ENCODE measurements at regions not wholly inside any gene's neighbourhood (a gene's known extent, or its start where the extent isn't known, plus 50 kb on each side); places are given as distances from the start of the nearest gene placed in this dataset.

GRCh38 chr12:60822580-60822979 is 1226.8 kb downstream of the SLC16A7 start:
- 70 to 71% methylated on average over 4 of the region's 4 CpGs for WGBS, 2 donors

GRCh38 chr12:60830381-60830780 is 1234.6 kb downstream of the SLC16A7 start:
- H3K27ac ChIP-seq, result no peak overlapping the region
- no peaks in the 10 kb centered on the region for H3K9me3 ChIP-seq
- no peak overlapping the region for H3K4me3 ChIP-seq
- H3K36me3 ChIP-seq, result no peaks in the 10 kb centered on the region
- TF ChIP-seq POLR2AphosphoS5 (IDR thresholded peaks at IDR 0.05) (no peak), POLR2A (IDR thresholded peaks at IDR 0.05) (no peak), EP300 (IDR thresholded peaks at IDR 0.05) (no peak)
- TF ChIP-seq, protein P1, sequence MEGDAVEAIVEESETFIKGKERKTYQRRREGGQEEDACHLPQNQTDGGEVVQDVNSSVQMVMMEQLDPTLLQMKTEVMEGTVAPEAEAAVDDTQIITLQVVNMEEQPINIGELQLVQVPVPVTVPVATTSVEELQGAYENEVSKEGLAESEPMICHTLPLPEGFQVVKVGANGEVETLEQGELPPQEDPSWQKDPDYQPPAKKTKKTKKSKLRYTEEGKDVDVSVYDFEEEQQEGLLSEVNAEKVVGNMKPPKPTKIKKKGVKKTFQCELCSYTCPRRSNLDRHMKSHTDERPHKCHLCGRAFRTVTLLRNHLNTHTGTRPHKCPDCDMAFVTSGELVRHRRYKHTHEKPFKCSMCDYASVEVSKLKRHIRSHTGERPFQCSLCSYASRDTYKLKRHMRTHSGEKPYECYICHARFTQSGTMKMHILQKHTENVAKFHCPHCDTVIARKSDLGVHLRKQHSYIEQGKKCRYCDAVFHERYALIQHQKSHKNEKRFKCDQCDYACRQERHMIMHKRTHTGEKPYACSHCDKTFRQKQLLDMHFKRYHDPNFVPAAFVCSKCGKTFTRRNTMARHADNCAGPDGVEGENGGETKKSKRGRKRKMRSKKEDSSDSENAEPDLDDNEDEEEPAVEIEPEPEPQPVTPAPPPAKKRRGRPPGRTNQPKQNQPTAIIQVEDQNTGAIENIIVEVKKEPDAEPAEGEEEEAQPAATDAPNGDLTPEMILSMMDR (IDR thresholded peaks at IDR 0.05), result no peak
- no peak for DNase-seq
- H3K4me1 ChIP-seq, result no peaks in the 10 kb centered on the region
- WGBS, 2 donors, result 63 to 69% methylated on average over 2 of the region's 2 CpGs
- ATAC-seq (ENCODE audit: low FRiP score in 2 of 2), result no peak
- H3K27me3 ChIP-seq, result no peaks in the 10 kb centered on the region

More at GRCh38 chr12:60822580-60822979, 1226.8 kb downstream of the SLC16A7 start:
- no peak for ATAC-seq (ENCODE audit: low FRiP score in 2 of 2)
- Histone ChIP-seq H3K4me3 (no peak overlapping the region), H3K9me3 (no peaks in the 10 kb centered on the region), H3K36me3 (no peaks in the 10 kb centered on the region), H3K27me3 (no peaks in the 10 kb centered on the region), H3K4me1 (no peaks in the 10 kb centered on the region), H3K27ac (no peak overlapping the region)
- TF ChIP-seq, protein P1 (IDR thresholded peaks at IDR 0.05), result no peak
- TF ChIP-seq POLR2AphosphoS5 (IDR thresholded peaks at IDR 0.05) (no peak), EP300 (IDR thresholded peaks at IDR 0.05) (no peak), POLR2A (IDR thresholded peaks at IDR 0.05) (no peak)
- no peak for DNase-seq

- ATAC-seq (ENCODE audit: low FRiP score in 2 of 2), result peak in 1 of 2 donors; percentile 56
- WGBS, 2 donors, result 83 to 88% methylated on average over 4 of the region's 4 CpGs
- Histone ChIP-seq H3K27ac (no peak overlapping the region), H3K36me3 (no peaks in the 10 kb centered on the region), H3K9me3 (no peaks in the 10 kb centered on the region), H3K27me3 (no peaks in the 10 kb centered on the region), H3K4me3 (no peak overlapping the region), H3K4me1 (no peaks in the 10 kb centered on the region)
- no peak for DNase-seq
- TF ChIP-seq POLR2A (IDR thresholded peaks at IDR 0.05) (no peak), POLR2AphosphoS5 (IDR thresholded peaks at IDR 0.05) (no peak), EP300 (IDR thresholded peaks at IDR 0.05) (no peak)
- TF ChIP-seq, protein P1 (IDR thresholded peaks at IDR 0.05), result no peak
These were observed 1236.5 kb downstream of the SLC16A7 start for GRCh38 chr12:60832290-60832689.

GRCh38 chr12:60834372-60834771 is 1238.5 kb downstream of the SLC16A7 start:
- DNase-seq (no peak), ATAC-seq (ENCODE audit: low FRiP score in 2 of 2) (no peak)
- TF ChIP-seq POLR2A (IDR thresholded peaks at IDR 0.05) (no peak), POLR2AphosphoS5 (IDR thresholded peaks at IDR 0.05) (no peak), EP300 (IDR thresholded peaks at IDR 0.05) (no peak)
- TF ChIP-seq, protein P1 (IDR thresholded peaks at IDR 0.05), result no peak
- H3K4me3 ChIP-seq, result no peak overlapping the region
- H3K4me1 ChIP-seq, result no peaks in the 10 kb centered on the region
- no peaks in the 10 kb centered on the region for H3K27me3 ChIP-seq
- no peaks in the 10 kb centered on the region for H3K9me3 ChIP-seq
- H3K36me3 ChIP-seq, result no peaks in the 10 kb centered on the region
- no peak overlapping the region for H3K27ac ChIP-seq

DNA sequence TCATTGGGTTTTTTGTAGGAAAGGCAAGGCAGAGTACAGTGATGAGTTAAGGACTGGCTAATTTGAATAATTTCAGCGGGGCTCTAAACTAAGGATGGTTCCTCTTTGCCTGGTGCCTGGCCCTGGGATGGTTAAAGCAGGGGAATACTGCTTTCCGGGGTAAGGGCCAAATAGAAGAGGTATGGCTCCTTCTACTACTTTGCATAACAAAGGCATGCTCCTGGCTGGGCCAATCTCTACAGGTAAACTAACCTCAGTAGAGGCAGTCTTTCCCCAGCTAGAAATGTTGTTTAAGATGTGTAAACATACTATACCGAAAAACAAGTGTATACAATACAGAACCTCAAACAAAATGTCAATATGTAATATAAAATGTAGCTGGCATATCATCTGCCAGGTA is 1239.0 kb downstream of the SLC16A7 start:
- 79 to 85% methylated on average over 3 of the region's 3 CpGs for WGBS, 2 donors
- Histone ChIP-seq H3K9me3 (no peaks in the 10 kb centered on the region), H3K36me3 (no peaks in the 10 kb centered on the region), H3K27ac (no peak overlapping the region), H3K4me1 (no peaks in the 10 kb centered on the region), H3K4me3 (no peak overlapping the region), H3K27me3 (no peaks in the 10 kb centered on the region)
- TF ChIP-seq, protein P1 (IDR thresholded peaks at IDR 0.05), result no peak
- TF ChIP-seq EP300 (IDR thresholded peaks at IDR 0.05) (no peak), POLR2A (IDR thresholded peaks at IDR 0.05) (no peak), POLR2AphosphoS5 (IDR thresholded peaks at IDR 0.05) (no peak)
- no peak for DNase-seq
- ATAC-seq (ENCODE audit: low FRiP score in 2 of 2), result no peak
